Epithelial cell of prostate (primary cell): ENCODE measurements at regions not wholly inside any gene's neighbourhood (a gene's known extent, or its start where the extent isn't known, plus 50 kb on each side); places are given as distances from the start of the nearest gene placed in this dataset.
"Not testable (repeated sequence)": the region's sequence is repeated elsewhere in the genome, so short reads cannot be mapped to it uniquely, and the experiment has no call there.

Source experiments
- DNase-seq: peaks from one replicate; pipeline ENCODE4 v3.0.0-alpha.2; 2011; ENCODE audit warnings: low read depth, low spot score
- H3K27ac ChIP-seq: fragments of 450-650 bp; 2 replicates; pipeline ENCODE4 v1.5.1; 2017; ENCODE audit warnings: mild to moderate bottlenecking

GRCh38 chr12:46941981-46942380, 116.2 kb upstream of the SLC38A4 start:
- no peak for DNase-seq
- H3K27ac ChIP-seq, result peak overlapping the region; percentile 47

DNA sequence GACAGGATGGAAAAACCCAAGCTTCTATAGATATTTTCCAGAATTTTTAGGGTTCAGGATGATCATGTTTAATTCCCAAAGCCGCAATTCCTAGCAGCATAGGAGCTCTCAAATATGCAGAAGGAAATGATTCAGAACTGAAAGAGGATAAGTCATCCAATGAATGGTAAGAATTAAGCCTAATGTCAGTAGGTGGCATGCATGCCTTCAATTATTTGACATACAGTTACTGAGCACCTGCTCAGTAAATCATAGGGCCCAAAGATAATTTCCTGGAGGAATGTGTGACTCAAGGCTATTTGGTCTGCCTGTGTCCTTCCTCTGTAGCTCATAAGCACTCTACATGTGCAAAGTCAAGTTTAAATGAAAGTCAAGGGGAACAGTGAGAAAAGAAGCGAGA, 116.8 kb upstream of the SLC38A4 start:
- DNase-seq, result no peak
- H3K27ac ChIP-seq, result peak overlapping the region; percentile 47

DNA sequence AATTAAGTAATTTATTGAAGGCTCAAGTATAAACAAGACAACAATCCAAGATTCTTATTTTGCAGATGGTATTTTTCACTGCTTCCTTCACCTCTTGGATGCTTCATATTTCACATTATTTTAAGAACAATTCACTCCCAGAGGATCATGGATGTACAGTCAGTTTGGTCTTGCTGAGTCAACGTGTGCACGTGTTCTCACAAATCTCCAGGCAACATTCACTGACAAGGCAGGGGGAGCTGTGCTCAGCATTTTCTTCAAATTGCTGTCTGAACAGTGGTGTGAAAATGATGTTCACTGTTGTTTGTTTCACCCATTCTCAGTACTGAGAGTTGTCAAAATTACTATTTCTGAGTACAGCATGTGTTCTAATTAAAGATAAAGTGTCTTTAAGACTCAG, 118.3 kb upstream of the SLC38A4 start:
- DNase-seq, result no peak
- no peak overlapping the region for H3K27ac ChIP-seq

DNA sequence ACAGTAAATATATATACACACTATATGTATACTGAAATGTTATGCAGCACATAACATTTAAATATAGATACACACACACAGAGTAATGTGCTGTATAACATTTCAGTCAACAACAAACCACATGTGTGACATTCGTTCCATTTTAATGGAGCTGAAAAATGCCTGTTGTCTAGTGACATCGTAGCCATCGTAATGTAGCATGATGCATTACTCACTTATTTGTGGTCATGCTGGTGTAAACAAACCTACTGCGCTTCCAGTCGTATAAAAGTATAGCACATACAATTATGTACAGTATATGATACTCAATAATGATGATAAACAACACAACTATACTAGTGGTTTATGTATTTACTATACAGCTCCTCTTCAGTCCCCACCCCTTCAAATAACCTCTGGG, 119.0 kb upstream of the SLC38A4 start:
- no peak overlapping the region for H3K27ac ChIP-seq
- DNase-seq, result no peak

GRCh38 chr12:46945591-46945990, 119.8 kb upstream of the SLC38A4 start:
- no peak for DNase-seq
- no peak overlapping the region for H3K27ac ChIP-seq

- H3K27ac ChIP-seq, result no peak overlapping the region
- no peak for DNase-seq
Observed at GRCh38 chr12:46946137-46946536, 120.3 kb upstream of the SLC38A4 start.

DNA sequence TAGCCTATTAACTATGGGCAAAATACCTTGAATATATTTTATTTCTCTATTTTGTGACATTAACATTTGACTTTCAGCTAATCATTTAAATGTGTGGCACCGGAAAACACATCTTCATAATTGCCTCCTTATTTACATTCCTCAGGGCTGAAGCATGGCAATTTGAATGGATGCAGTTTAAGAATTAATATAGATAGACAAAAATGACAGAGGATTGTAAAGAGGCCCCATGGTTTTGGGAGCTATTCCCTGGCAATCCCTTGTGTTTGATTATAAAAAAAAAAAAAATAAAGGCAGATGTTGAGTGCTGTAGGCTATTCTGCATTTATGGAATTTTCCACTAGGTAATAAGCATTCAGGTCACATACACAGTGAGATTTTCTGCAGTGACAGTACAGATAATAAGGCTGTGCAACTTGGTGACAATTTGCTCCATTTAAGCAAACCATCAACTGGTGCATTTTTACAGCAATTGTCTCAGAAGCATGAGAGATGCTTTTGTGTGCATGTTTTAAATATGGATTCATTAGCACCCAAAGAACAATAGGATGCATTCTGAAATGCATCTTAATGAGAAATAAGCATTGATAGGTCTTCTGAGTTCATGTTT, 123.2 kb upstream of the SLC38A4 start:
- H3K27ac ChIP-seq, result no peak overlapping the region
- DNase-seq, result no peak

- no peak for DNase-seq
- H3K27ac ChIP-seq, result no peak overlapping the region
Observed at GRCh38 chr12:46950094-46950493, 124.3 kb upstream of the SLC38A4 start.

- H3K27ac ChIP-seq, result no peak overlapping the region
- no peak for DNase-seq
Observed at GRCh38 chr12:46952880-46953483, 126.4 kb upstream of the PCED1B start.

DNA sequence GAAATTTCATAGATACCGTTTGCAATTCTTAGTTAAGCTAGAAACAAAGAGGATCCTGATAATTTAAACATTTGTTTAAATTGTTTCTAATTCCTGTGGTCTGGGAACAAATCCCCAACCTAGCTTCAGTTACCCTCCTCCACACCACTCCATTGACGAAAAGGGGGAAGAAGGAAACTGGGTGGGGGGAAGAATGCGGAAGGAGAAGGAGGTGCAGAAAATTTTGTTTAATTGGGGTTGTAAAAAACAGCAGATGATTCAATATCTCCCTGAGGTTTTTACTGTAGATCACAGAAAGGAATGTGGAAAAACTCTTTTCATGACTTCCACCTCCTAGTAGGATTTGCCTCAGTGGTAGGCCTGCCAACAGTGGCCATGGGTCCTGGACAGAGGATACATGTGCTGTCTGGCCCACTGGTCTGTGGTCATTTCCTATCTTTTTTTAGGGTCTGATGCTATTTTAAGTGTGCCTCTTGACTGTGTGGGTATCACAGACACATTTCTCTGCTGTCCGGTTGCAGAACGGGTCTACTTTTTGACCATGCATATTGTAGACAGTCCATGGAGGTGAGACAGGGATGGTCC, 122.9 kb upstream of the PCED1B start:
- H3K27ac ChIP-seq, result no peak overlapping the region
- no peak for DNase-seq

DNA sequence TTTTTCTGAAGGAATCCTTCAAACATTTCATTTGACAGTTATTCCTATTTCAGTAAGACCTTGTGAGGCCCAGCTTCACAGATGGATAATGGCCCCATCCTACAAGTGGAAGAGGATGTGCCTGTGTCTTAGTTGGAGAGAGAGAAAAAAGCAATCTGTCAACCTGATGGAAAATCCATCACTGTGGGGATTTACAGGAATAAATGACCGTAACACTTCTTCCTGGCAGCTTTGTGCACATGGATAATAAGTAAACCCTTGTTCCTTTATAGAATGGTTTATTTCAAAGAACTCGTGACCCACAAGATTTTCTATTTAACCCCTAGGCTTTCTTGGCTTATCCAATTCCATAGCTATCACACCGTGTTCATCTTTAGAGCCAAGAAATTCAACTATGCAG, 121.4 kb upstream of the PCED1B start:
- no peak for DNase-seq
- H3K27ac ChIP-seq, result no peak overlapping the region

- no peak for DNase-seq
- peak overlapping the region; percentile 33 for H3K27ac ChIP-seq
Observed at GRCh38 chr12:46958599-46959290, 120.7 kb upstream of the PCED1B start.

- no peak for DNase-seq
- H3K27ac ChIP-seq, result peak overlapping the region; percentile 33
Observed at GRCh38 chr12:46959502-46959901, 119.9 kb upstream of the PCED1B start.

- no peak overlapping the region for H3K27ac ChIP-seq
- DNase-seq, result no peak
Observed at GRCh38 chr12:46960681-46961080, 118.7 kb upstream of the PCED1B start.

DNA sequence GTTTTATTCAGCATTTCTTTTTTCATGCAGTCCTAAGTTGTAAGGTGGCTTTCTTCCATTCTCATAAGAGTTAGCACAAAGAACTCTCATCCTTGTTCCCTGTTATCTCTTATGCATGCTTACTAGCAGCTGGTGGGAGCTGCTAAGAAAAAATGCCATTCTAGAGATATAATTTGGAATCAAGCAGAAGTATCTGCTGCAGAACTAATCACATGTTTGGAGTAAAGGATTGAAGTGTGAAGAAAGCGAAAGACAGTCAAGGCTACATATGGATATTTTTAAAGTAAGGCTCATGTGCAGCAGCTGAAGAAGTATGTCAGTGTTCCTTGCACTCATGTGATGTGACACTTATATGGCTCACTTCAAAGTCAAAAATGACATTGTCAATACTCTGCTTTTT, 116.2 kb upstream of the PCED1B start:
- no peak for DNase-seq
- H3K27ac ChIP-seq, result no peak overlapping the region

- H3K27ac ChIP-seq, result peak overlapping the region; percentile 61
- DNase-seq, result no peak
Observed at GRCh38 chr12:46963977-46964971, 115.1 kb upstream of the PCED1B start.

- H3K27ac ChIP-seq, result peak overlapping the region; percentile 61
- no peak for DNase-seq
Observed at GRCh38 chr12:46965137-46965536, 114.3 kb upstream of the PCED1B start.

- no peak overlapping the region for H3K27ac ChIP-seq
- no peak for DNase-seq
Observed at GRCh38 chr12:46965880-46966279, 113.5 kb upstream of the PCED1B start.

- DNase-seq, result no peak
- no peak overlapping the region for H3K27ac ChIP-seq
Observed at GRCh38 chr12:46970636-46971035, 108.8 kb upstream of the PCED1B start.

GRCh38 chr12:46973937-46974336, 105.5 kb upstream of the PCED1B start:
- DNase-seq, H3K27ac ChIP-seq: not testable (repeated sequence)
